ENCODE measurements at regions not wholly inside any gene's neighbourhood (a gene's known extent, or its start where the extent isn't known, plus 50 kb on each side); places are given as distances from the start of the nearest gene placed in this dataset.
A peak's percentile ranks its signal among the peaks of the same experiment; 100 is the strongest.

GRCh38 chr13:80048802-80049201, 292.1 kb downstream of the SPRY2 start:
- H3K27me3 ChIP-seq: no peaks in the 10 kb centered on the region
- peak; percentile 47 to 75 (median 59) for DNase-seq
- no peaks in the 10 kb centered on the region for H3K36me3 ChIP-seq
- no peaks in the 10 kb centered on the region for H3K9me3 ChIP-seq
- WGBS, 3 donors: 0% methylated on average over 7 of the region's 7 CpGs
- no peak overlapping the region for H3K4me3 ChIP-seq
- peaks cover 1% of the 10 kb centered on the region for H3K4me1 ChIP-seq (ENCODE audit: insufficient read depth)
- intact Hi-C loops (cut with DNase I): no loop called here
- no peak for TF ChIP-seq EP300 (IDR thresholded peaks at IDR 0.05)
- no peak for TF ChIP-seq POLR2A (IDR thresholded peaks at IDR 0.05)
- no peak overlapping the region for H3K27ac ChIP-seq

GRCh38 chr13:80048030-80048429, 292.9 kb downstream of the SPRY2 start:
- H3K27ac ChIP-seq: no peak overlapping the region

GRCh38 chr13:80047406-80047805, 293.5 kb downstream of the SPRY2 start:
- TF ChIP-seq EP300 (IDR thresholded peaks at IDR 0.05) (no peak), POLR2A (IDR thresholded peaks at IDR 0.05) (no peak)
- TF ChIP-seq, protein P1, sequence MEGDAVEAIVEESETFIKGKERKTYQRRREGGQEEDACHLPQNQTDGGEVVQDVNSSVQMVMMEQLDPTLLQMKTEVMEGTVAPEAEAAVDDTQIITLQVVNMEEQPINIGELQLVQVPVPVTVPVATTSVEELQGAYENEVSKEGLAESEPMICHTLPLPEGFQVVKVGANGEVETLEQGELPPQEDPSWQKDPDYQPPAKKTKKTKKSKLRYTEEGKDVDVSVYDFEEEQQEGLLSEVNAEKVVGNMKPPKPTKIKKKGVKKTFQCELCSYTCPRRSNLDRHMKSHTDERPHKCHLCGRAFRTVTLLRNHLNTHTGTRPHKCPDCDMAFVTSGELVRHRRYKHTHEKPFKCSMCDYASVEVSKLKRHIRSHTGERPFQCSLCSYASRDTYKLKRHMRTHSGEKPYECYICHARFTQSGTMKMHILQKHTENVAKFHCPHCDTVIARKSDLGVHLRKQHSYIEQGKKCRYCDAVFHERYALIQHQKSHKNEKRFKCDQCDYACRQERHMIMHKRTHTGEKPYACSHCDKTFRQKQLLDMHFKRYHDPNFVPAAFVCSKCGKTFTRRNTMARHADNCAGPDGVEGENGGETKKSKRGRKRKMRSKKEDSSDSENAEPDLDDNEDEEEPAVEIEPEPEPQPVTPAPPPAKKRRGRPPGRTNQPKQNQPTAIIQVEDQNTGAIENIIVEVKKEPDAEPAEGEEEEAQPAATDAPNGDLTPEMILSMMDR (IDR thresholded peaks at IDR 0.05): no peak
- no peaks in the 10 kb centered on the region for H3K27me3 ChIP-seq
- H3K4me3 ChIP-seq: no peak overlapping the region
- whole genome bisulfite sequencing, 3 donors: 33 to 38% (median 37%) methylated on average over 8 of the region's 8 CpGs
- H3K36me3 ChIP-seq: no peaks in the 10 kb centered on the region
- H3K4me1 ChIP-seq (ENCODE audit: insufficient read depth): peaks cover 1% of the 10 kb centered on the region
- no peak overlapping the region for H3K27ac ChIP-seq
- no peak for DNase-seq
- no peaks in the 10 kb centered on the region for H3K9me3 ChIP-seq
- intact Hi-C loops (cut with DNase I): no loop called here

More at GRCh38 chr13:80048030-80048429, 292.9 kb downstream of the SPRY2 start:
- H3K9me3 ChIP-seq: no peaks in the 10 kb centered on the region
- TF ChIP-seq POLR2A (IDR thresholded peaks at IDR 0.05) (no peak), EP300 (IDR thresholded peaks at IDR 0.05) (no peak)
- TF ChIP-seq, protein P1 (IDR thresholded peaks at IDR 0.05): no peak
- H3K36me3 ChIP-seq: no peaks in the 10 kb centered on the region
- peaks cover 1% of the 10 kb centered on the region for H3K4me1 ChIP-seq (ENCODE audit: insufficient read depth)
- DNase-seq: no peak
- H3K27me3 ChIP-seq: no peaks in the 10 kb centered on the region
- WGBS, 3 donors: 54 to 65% (median 63%) methylated on average over 1 of the region's 1 CpG
- no peak overlapping the region for H3K4me3 ChIP-seq
- intact Hi-C loops (cut with DNase I): no loop called here

- no peak for DNase-seq
- H3K27ac ChIP-seq: no peak overlapping the region
- TF ChIP-seq, protein P1 (IDR thresholded peaks at IDR 0.05): no peak
- TF ChIP-seq EP300 (IDR thresholded peaks at IDR 0.05) (no peak), POLR2A (IDR thresholded peaks at IDR 0.05) (no peak)
- H3K4me3 ChIP-seq: no peak overlapping the region
- no peaks in the 10 kb centered on the region for H3K36me3 ChIP-seq
- no peaks in the 10 kb centered on the region for H3K9me3 ChIP-seq
- WGBS, 3 donors: 10 to 21% (median 17%) methylated on average over 4 of the region's 4 CpGs
- no peaks in the 10 kb centered on the region for H3K27me3 ChIP-seq
- intact Hi-C loops (cut with DNase I): no loop called here
- no peaks in the 10 kb centered on the region for H3K4me1 ChIP-seq (ENCODE audit: insufficient read depth)
These were observed 300.0 kb downstream of the SPRY2 start for GRCh38 chr13:80040981-80041317.

- Histone ChIP-seq H3K36me3 (no peaks in the 10 kb centered on the region), H3K27me3 (no peaks in the 10 kb centered on the region), H3K4me3 (no peak overlapping the region), H3K4me1 (ENCODE audit: insufficient read depth) (no peaks in the 10 kb centered on the region), H3K9me3 (no peaks in the 10 kb centered on the region), H3K27ac (no peak overlapping the region)
- TF ChIP-seq POLR2A (IDR thresholded peaks at IDR 0.05) (no peak), EP300 (IDR thresholded peaks at IDR 0.05) (no peak)
- TF ChIP-seq, protein P1 (IDR thresholded peaks at IDR 0.05): no peak
- 11 to 18% (median 14%) methylated on average over 4 of the region's 4 CpGs for WGBS, 3 donors
- DNase-seq: no peak
- intact Hi-C loops (cut with DNase I): no loop called here
These were observed 300.5 kb downstream of the SPRY2 start for GRCh38 chr13:80040196-80040980.

All from ovary (tissue), 7 donors.